Prostate gland (tissue), 2 donors: ENCODE measurements at regions not wholly inside any gene's neighbourhood (a gene's known extent, or its start where the extent isn't known, plus 50 kb on each side); places are given as distances from the start of the nearest gene placed in this dataset.
"Not testable (repeated sequence)": the region's sequence is repeated elsewhere in the genome, so short reads cannot be mapped to it uniquely, and the experiment has no call there.

Source experiments
- CTCF ChIP-seq, 4 experiments: fragments of 200-600 bp in 2 of 4; fragments of 450-650 bp in 2 of 4; sonication (generic) in 2 of 4; IDR thresholded peaks; 1 replicate in 3 of 4; 2 replicates in 1 of 4; pipeline ENCODE4 v1.5.1; 2016 to 2019; ENCODE audit warnings: antibody characterized with exemption in 4 of 4, mild to moderate bottlenecking in 2 of 4, moderate library complexity in 2 of 4
- POLR2A ChIP-seq: fragments of 450-650 bp; IDR thresholded peaks from one replicate; pipeline ENCODE4 v1.6.1; 2016; ENCODE audit warnings: antibody characterized with exemption, mild to moderate bottlenecking

- TF ChIP-seq CTCF (IDR thresholded peaks at IDR 0.05); POLR2A: not testable (repeated sequence)
Measured at GRCh38 chr9:39551544-39551943, 196.1 kb downstream of the SPATA31A1 start.
